Central memory CD8-positive, alpha-beta T cell (primary cell): ENCODE measurements at regions not wholly inside any gene's neighbourhood (a gene's known extent, or its start where the extent isn't known, plus 50 kb on each side); places are given as distances from the start of the nearest gene placed in this dataset.

Experiments
- ATAC-seq: fragments of 150-1000 bp; cut with Tn5 transposase; replicated peaks from 2 replicates; pipeline ENCODE4 v1.10.0; 2022; ENCODE audit warnings: mild to moderate bottlenecking, moderate FRiP score, moderate number of reproducible peaks; ENCODE audit not compliant: poor library complexity, severe bottlenecking; ENCODE audit errors: extremely low read depth
- DNase-seq, 2 donors: peaks; one replicate each; pipeline ENCODE4 v3.0.0; 2021; ENCODE audit warnings: low spot score in 2 of 2
- H3K27ac Mint-ChIP-seq: one replicate; pipeline ENCODE4 v1.8.0; 2022; ENCODE audit warnings: low read depth, mild to moderate bottlenecking, moderate library complexity, mixed read lengths
- H3K27me3 Mint-ChIP-seq: one replicate; pipeline ENCODE4 v1.8.0; 2022; ENCODE audit warnings: mixed read lengths
- H3K36me3 Mint-ChIP-seq: one replicate; pipeline ENCODE4 v1.8.0; 2022; ENCODE audit warnings: mild to moderate bottlenecking, moderate library complexity, mixed read lengths; ENCODE audit not compliant: insufficient read depth
- H3K4me1 Mint-ChIP-seq: one replicate; pipeline ENCODE4 v1.8.0; 2022; ENCODE audit warnings: mixed read lengths
- H3K4me3 Mint-ChIP-seq: one replicate; pipeline ENCODE4 v1.8.0; 2022; ENCODE audit warnings: mild to moderate bottlenecking, moderate library complexity, mixed read lengths
- H3K9me3 Mint-ChIP-seq: one replicate; pipeline ENCODE4 v1.8.0; 2022; ENCODE audit warnings: mixed read lengths

DNA sequence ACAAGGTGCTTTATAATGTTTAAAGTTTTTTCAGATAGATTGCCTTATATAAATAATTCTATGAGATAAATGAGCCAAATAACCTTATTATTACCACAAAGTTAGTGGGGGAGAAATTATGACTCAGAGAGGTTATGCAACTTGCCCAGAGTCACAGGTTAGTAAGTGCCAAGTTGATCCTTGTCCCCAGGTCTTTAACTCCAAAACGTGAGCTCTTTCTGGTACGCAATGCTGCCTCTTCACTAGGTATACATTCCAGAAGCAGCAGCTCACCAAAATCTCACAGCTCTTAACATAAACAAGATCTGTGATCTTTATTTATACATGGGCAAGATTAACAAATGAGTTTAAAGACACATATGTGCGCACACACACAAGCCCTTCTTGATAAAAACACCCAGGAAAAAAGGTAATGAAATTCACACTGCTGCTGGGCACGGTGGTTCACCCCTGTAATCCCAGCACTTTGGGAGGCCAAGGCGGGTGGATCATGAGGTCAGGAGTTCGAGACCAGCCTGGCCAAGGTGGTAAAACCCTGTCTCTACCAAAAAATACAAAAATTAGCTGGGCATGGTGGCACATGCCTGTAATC, 59.8 kb upstream of the NR2F2 start:
- Mint-ChIP-seq H3K36me3 (no peaks in the 10 kb centered on the region), H3K4me3 (no peak overlapping the region), H3K27ac (no peak overlapping the region), H3K9me3 (peaks cover 4% of the 10 kb centered on the region), H3K27me3 (peaks cover 31% of the 10 kb centered on the region), H3K4me1 (no peaks in the 10 kb centered on the region)
- DNase-seq: no peak
- no peak for ATAC-seq

DNA sequence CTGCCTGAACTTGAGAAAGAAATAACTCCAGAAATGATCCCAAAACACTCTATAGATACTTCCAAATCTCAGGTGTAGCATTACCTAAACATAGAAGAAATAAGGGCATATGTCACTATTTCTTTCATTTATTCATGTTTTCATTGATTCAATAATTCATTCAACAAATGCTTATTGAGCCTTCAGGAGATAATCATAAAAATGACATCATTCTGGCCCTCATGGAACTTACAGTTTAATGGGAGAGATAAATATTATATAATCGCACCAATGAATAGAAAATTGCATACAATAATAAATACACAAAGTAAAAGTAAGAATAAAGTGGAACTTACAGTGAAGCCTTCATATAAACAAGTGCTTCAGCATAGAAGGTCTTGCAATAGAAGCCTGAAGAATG, 58.1 kb upstream of the NR2F2 start:
- peaks cover 34% of the 10 kb centered on the region for H3K27me3 Mint-ChIP-seq
- ATAC-seq (no peak), DNase-seq (no peak)
- no peak overlapping the region for H3K4me3 Mint-ChIP-seq
- no peak overlapping the region for H3K27ac Mint-ChIP-seq
- peaks cover 4% of the 10 kb centered on the region for H3K9me3 Mint-ChIP-seq
- no peaks in the 10 kb centered on the region for H3K36me3 Mint-ChIP-seq
- no peaks in the 10 kb centered on the region for H3K4me1 Mint-ChIP-seq

GRCh38 chr15:96273317-96274086, 57.0 kb upstream of the NR2F2 start:
- Mint-ChIP-seq H3K36me3 (no peaks in the 10 kb centered on the region), H3K9me3 (peaks cover 4% of the 10 kb centered on the region), H3K4me3 (no peak overlapping the region), H3K4me1 (no peaks in the 10 kb centered on the region), H3K27ac (no peak overlapping the region), H3K27me3 (peaks cover 30% of the 10 kb centered on the region)
- DNase-seq (no peak), ATAC-seq (no peak)

- no peak overlapping the region for H3K4me3 Mint-ChIP-seq
- ATAC-seq (no peak), DNase-seq (no peak)
- no peak overlapping the region for H3K27ac Mint-ChIP-seq
- H3K27me3 Mint-ChIP-seq: peaks cover 25% of the 10 kb centered on the region
- H3K4me1 Mint-ChIP-seq: no peaks in the 10 kb centered on the region
- H3K9me3 Mint-ChIP-seq: peaks cover 4% of the 10 kb centered on the region
- no peaks in the 10 kb centered on the region for H3K36me3 Mint-ChIP-seq
Observed at GRCh38 chr15:96274087-96274440, 56.4 kb upstream of the NR2F2 start.

- H3K36me3 Mint-ChIP-seq: no peaks in the 10 kb centered on the region
Observed at GRCh38 chr15:96274698-96275097, 55.8 kb upstream of the NR2F2 start.

DNA sequence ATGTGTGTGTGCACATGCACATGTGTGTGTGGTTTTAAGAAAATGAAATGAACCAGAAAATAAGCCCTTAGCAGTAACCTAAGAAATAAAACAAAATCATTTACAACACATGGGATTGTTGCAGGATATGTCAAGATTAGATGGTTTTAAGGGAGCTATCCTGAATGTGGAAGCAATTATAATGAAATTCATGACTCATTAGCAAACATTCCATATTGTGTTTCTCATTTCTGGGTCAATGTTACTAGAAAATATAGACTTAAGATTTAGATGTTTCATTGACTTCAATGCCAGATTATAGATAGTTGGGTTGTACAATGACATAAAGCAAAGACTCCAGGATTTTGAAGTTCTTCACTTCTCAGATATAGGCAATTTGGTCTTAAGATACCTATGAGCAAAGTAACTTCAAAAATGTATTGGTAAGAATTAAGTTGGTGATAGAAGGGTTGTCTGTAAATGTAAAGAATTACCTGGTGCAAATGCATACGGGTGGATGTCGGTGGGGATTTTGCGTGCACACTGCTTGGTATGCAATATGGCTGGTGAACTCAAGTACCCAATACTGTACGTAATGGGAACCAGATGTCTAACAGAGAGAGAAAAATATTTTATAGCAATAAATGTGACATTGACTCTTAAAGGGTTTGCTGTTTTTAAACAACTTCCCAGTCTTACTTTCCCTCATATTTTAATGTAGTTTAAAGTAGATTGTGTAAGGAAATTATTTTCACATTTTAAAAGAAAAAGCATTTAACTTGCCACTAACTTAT, 53.9 kb upstream of the NR2F2 start:
- H3K4me3 Mint-ChIP-seq: no peak overlapping the region
- no peak for ATAC-seq
- peaks cover 20% of the 10 kb centered on the region for H3K27me3 Mint-ChIP-seq
- no peaks in the 10 kb centered on the region for H3K36me3 Mint-ChIP-seq
- DNase-seq: no peak
- peaks cover 13% of the 10 kb centered on the region for H3K9me3 Mint-ChIP-seq
- no peak overlapping the region for H3K27ac Mint-ChIP-seq
- no peaks in the 10 kb centered on the region for H3K4me1 Mint-ChIP-seq

More at GRCh38 chr15:96274698-96275097, 55.8 kb upstream of the NR2F2 start:
- no peak for DNase-seq
- ATAC-seq: no peak
- no peak overlapping the region for H3K27ac Mint-ChIP-seq
- peaks cover 20% of the 10 kb centered on the region for H3K27me3 Mint-ChIP-seq
- H3K9me3 Mint-ChIP-seq: peaks cover 4% of the 10 kb centered on the region
- no peak overlapping the region for H3K4me3 Mint-ChIP-seq
- no peaks in the 10 kb centered on the region for H3K4me1 Mint-ChIP-seq
